DMS153 treated with DMSO at 0.1 percent for 48 hours (cell line): ENCODE measurements at regions not wholly inside any gene's neighbourhood (a gene's known extent, or its start where the extent isn't known, plus 50 kb on each side); places are given as distances from the start of the nearest gene placed in this dataset.
"Not testable (repeated sequence)": the region's sequence is repeated elsewhere in the genome, so short reads cannot be mapped to it uniquely, and the experiment has no call there.

Source experiments
- DNase-seq: peaks from one replicate; lab custom pipeline; 2025; ENCODE audit not compliant: unreplicated experiment; lab: John Stamatoyannopoulos, UW

- DNase-seq, result no peak
Observed at GRCh38 chr5:12910641-12911040, 1006.4 kb upstream of the CTNND2 start.

GRCh38 chr5:12902611-12903010 lies 998.4 kb upstream of the CTNND2 start:
- no peak for DNase-seq

GRCh38 chr5:12901696-12902095 lies 997.5 kb upstream of the CTNND2 start:
- DNase-seq, result no peak

- no peak for DNase-seq
Observed at GRCh38 chr5:12896086-12896485, 991.8 kb upstream of the CTNND2 start.

GRCh38 chr5:12885018-12885417 lies 980.8 kb upstream of the CTNND2 start:
- DNase-seq, result no peak

GRCh38 chr5:12883395-12883794 lies 979.1 kb upstream of the CTNND2 start:
- DNase-seq, result no peak

- DNase-seq, result no peak
Observed at GRCh38 chr5:12876541-12877298, 972.5 kb upstream of the CTNND2 start.

GRCh38 chr5:12870872-12871539 lies 966.8 kb upstream of the CTNND2 start:
- no peak for DNase-seq

- no peak for DNase-seq
Observed at GRCh38 chr5:12865529-12865928, 961.3 kb upstream of the CTNND2 start.

- DNase-seq, result no peak
Observed at GRCh38 chr5:12861886-12862654, 957.8 kb upstream of the CTNND2 start.

GRCh38 chr5:12856105-12856504 lies 951.9 kb upstream of the CTNND2 start:
- DNase-seq, result not testable (repeated sequence)

GRCh38 chr5:12854386-12854785 lies 950.1 kb upstream of the CTNND2 start:
- no peak for DNase-seq

- DNase-seq, result no peak
Observed at GRCh38 chr5:12851761-12852160, 947.5 kb upstream of the CTNND2 start.

- no peak for DNase-seq
Observed at GRCh38 chr5:12848709-12849108, 944.5 kb upstream of the CTNND2 start.

- DNase-seq, result no peak
Observed at GRCh38 chr5:12845549-12846159, 941.4 kb upstream of the CTNND2 start.

GRCh38 chr5:12840972-12841371 lies 936.7 kb upstream of the CTNND2 start:
- DNase-seq, result no peak

GRCh38 chr5:12837592-12837991 lies 933.3 kb upstream of the CTNND2 start:
- DNase-seq, result no peak

- no peak for DNase-seq
Observed at GRCh38 chr5:12825163-12825562, 920.9 kb upstream of the CTNND2 start.

- DNase-seq, result peak; percentile 45
Observed at GRCh38 chr5:12805165-12805698, 901.0 kb upstream of the CTNND2 start.

- DNase-seq, result no peak
Observed at GRCh38 chr5:12799165-12799564, 894.9 kb upstream of the CTNND2 start.

GRCh38 chr5:12795333-12795663 lies 891.1 kb upstream of the CTNND2 start:
- DNase-seq, result no peak
